DOHH2 (cell line): ENCODE measurements at regions not wholly inside any gene's neighbourhood (a gene's known extent, or its start where the extent isn't known, plus 50 kb on each side); places are given as distances from the start of the nearest gene placed in this dataset.

Source experiments
- EZH2phosphoT487 ChIP-seq: fragments of 200-600 bp; sonication (generic); IDR thresholded peaks from 2 replicates; pipeline ENCODE4 v1.6.1; 2017; ENCODE audit warnings: borderline replicate concordance, mild to moderate bottlenecking, antibody characterized with exemption, low read length, moderate library complexity, mixed read lengths
- TF ChIP-seq, protein P1 (sequence below): fragments of 200-600 bp; sonication (generic); IDR thresholded peaks from one replicate; pipeline ENCODE4 v1.5.1; 2014; ENCODE audit warnings: antibody characterized with exemption, mild to moderate bottlenecking, low read depth, low read length; ENCODE audit not compliant: poor library complexity, severe bottlenecking

DNA sequence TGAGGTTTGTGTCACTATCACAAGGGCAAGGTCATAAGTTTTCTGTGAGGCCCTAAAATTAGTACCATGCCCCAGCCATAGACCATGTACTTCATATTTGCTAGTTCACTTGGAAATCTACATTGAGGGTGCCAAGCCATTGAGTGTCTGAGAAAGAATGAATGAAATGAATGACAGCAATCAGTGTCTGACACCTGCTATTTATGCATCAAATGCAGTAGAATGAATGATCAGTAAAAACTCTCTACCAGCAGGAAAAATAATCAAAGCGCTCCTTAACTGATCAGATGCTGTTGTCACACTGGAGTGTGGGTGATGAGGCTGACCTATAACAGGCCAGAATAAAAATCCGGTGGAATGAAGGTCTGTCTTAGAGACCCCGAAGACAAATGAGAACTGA is 467.9 kb upstream of the B3GAT1 start:
- TF ChIP-seq, protein P1, sequence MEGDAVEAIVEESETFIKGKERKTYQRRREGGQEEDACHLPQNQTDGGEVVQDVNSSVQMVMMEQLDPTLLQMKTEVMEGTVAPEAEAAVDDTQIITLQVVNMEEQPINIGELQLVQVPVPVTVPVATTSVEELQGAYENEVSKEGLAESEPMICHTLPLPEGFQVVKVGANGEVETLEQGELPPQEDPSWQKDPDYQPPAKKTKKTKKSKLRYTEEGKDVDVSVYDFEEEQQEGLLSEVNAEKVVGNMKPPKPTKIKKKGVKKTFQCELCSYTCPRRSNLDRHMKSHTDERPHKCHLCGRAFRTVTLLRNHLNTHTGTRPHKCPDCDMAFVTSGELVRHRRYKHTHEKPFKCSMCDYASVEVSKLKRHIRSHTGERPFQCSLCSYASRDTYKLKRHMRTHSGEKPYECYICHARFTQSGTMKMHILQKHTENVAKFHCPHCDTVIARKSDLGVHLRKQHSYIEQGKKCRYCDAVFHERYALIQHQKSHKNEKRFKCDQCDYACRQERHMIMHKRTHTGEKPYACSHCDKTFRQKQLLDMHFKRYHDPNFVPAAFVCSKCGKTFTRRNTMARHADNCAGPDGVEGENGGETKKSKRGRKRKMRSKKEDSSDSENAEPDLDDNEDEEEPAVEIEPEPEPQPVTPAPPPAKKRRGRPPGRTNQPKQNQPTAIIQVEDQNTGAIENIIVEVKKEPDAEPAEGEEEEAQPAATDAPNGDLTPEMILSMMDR = no peak
- no peak for TF ChIP-seq EZH2phosphoT487
